H1 (cell line): ENCODE measurements at regions not wholly inside any gene's neighbourhood (a gene's known extent, or its start where the extent isn't known, plus 50 kb on each side); places are given as distances from the start of the nearest gene placed in this dataset.

Experiments used
- ATF3 ChIP-seq: IDR thresholded peaks from 2 replicates; pipeline ENCODE4 v1.6.1; 2011; ENCODE audit warnings: low read depth, mild to moderate bottlenecking, low read length; ENCODE audit not compliant: insufficient read depth
- GTF2F1 ChIP-seq: IDR thresholded peaks from 2 replicates; pipeline ENCODE4 v1.6.1; 2012; ENCODE audit warnings: low read depth, low read length, improper control_type of control experiment, borderline replicate concordance
- TF ChIP-seq, protein P1 (sequence below): IDR thresholded peaks from 2 replicates; pipeline ENCODE4 v1.6.1; 2012; ENCODE audit warnings: inconsistent platforms

- TF ChIP-seq, protein P1, sequence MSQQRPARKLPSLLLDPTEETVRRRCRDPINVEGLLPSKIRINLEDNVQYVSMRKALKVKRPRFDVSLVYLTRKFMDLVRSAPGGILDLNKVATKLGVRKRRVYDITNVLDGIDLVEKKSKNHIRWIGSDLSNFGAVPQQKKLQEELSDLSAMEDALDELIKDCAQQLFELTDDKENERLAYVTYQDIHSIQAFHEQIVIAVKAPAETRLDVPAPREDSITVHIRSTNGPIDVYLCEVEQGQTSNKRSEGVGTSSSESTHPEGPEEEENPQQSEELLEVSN: no peak
- no peak for TF ChIP-seq GTF2F1
- no peak for TF ChIP-seq ATF3
- TF ChIP-seq, all 59 proteins: peak for 0
These were observed 297.0 kb upstream of the PKDCC start (continued) for GRCh38 chr2:41750829-41751228.
